ENCODE measurements at regions not wholly inside any gene's neighbourhood (a gene's known extent, or its start where the extent isn't known, plus 50 kb on each side); places are given as distances from the start of the nearest gene placed in this dataset.

- Histone ChIP-seq H3K36me3 (replicated peaks; ENCODE audit: insufficient read depth, low read depth) (no peaks in the 10 kb centered on the region), H3K4me3 (no peak overlapping the region), H3K27ac (no peak overlapping the region), H3K9me3 (ENCODE audit: low read depth) (no peaks in the 10 kb centered on the region), H4K20me1 (ENCODE audit: insufficient read depth, poor library complexity, severe bottlenecking) (no peaks in the 10 kb centered on the region), H3K4me2 (no peak overlapping the region), H3K9me2 (replicated peaks; ENCODE audit: insufficient read depth) (no peaks in the 10 kb centered on the region), H3K4me1 (ENCODE audit: insufficient read depth) (peaks cover 4% of the 10 kb centered on the region), H3K27me3 (peaks cover 7% of the 10 kb centered on the region), H3K79me2 (no peaks in the 10 kb centered on the region), H2AFZ (no peak overlapping the region)
- DNase-seq (ENCODE audit: low spot score) = no peak
- WGBS (ENCODE audit: low lambda C conversion rate, missing lambda C conversion rate) = 89% methylated on average over 6 of the region's 6 CpGs
- TF ChIP-seq CTCF (IDR thresholded peaks at IDR 0.05; ENCODE audit: poor library complexity) (no peak), EZH2phosphoT487 (IDR thresholded peaks at IDR 0.05; ENCODE audit: low read depth, severe bottlenecking, unreplicated experiment) (no peak), EZH2 (IDR thresholded peaks at IDR 0.05; ENCODE audit: borderline replicate concordance) (no peak)
Observed at GRCh38 chr1:204754821-204755220, 69.3 kb upstream of the LRRN2 start.

GRCh38 chr1:204756349-204756748 lies 70.8 kb upstream of the LRRN2 start:
- no peaks in the 10 kb centered on the region for H3K36me3 ChIP-seq (replicated peaks; ENCODE audit: insufficient read depth, low read depth)
- no peaks in the 10 kb centered on the region for H4K20me1 ChIP-seq (ENCODE audit: insufficient read depth, poor library complexity, severe bottlenecking)
- 93% methylated on average over 7 of the region's 7 CpGs for WGBS (ENCODE audit: low lambda C conversion rate, missing lambda C conversion rate)
- peaks cover 4% of the 10 kb centered on the region for H3K27me3 ChIP-seq
- no peak overlapping the region for H3K27ac ChIP-seq
- H3K79me2 ChIP-seq = no peaks in the 10 kb centered on the region
- peaks cover 4% of the 10 kb centered on the region for H3K4me1 ChIP-seq (ENCODE audit: insufficient read depth)
- TF ChIP-seq CTCF (IDR thresholded peaks at IDR 0.05; ENCODE audit: poor library complexity) (no peak), EZH2 (IDR thresholded peaks at IDR 0.05; ENCODE audit: borderline replicate concordance) (no peak), EZH2phosphoT487 (IDR thresholded peaks at IDR 0.05; ENCODE audit: low read depth, severe bottlenecking, unreplicated experiment) (no peak)
- no peaks in the 10 kb centered on the region for H3K9me2 ChIP-seq (replicated peaks; ENCODE audit: insufficient read depth)
- no peak overlapping the region for H2AFZ ChIP-seq
- no peak for DNase-seq (ENCODE audit: low spot score)
- no peak overlapping the region for H3K4me2 ChIP-seq
- no peaks in the 10 kb centered on the region for H3K9me3 ChIP-seq (ENCODE audit: low read depth)
- no peak overlapping the region for H3K4me3 ChIP-seq

- H3K27me3 ChIP-seq = no peaks in the 10 kb centered on the region
- H3K27ac ChIP-seq = no peak overlapping the region
- TF ChIP-seq CTCF (IDR thresholded peaks at IDR 0.05; ENCODE audit: poor library complexity) = no peak
- no peak for TF ChIP-seq EZH2 (IDR thresholded peaks at IDR 0.05; ENCODE audit: borderline replicate concordance)
- TF ChIP-seq EZH2phosphoT487 (IDR thresholded peaks at IDR 0.05; ENCODE audit: low read depth, severe bottlenecking, unreplicated experiment) = no peak
- H3K4me3 ChIP-seq = no peak overlapping the region
- 74% methylated on average over 1 of the region's 1 CpG for WGBS (ENCODE audit: low lambda C conversion rate, missing lambda C conversion rate)
- no peaks in the 10 kb centered on the region for H4K20me1 ChIP-seq (ENCODE audit: insufficient read depth, poor library complexity, severe bottlenecking)
- DNase-seq (ENCODE audit: low spot score) = no peak
- no peak overlapping the region for H2AFZ ChIP-seq
- no peaks in the 10 kb centered on the region for H3K9me2 ChIP-seq (replicated peaks; ENCODE audit: insufficient read depth)
- no peaks in the 10 kb centered on the region for H3K9me3 ChIP-seq (ENCODE audit: low read depth)
- H3K79me2 ChIP-seq = no peaks in the 10 kb centered on the region
- no peak overlapping the region for H3K4me2 ChIP-seq
- H3K4me1 ChIP-seq (ENCODE audit: insufficient read depth) = no peaks in the 10 kb centered on the region
- H3K36me3 ChIP-seq (replicated peaks; ENCODE audit: insufficient read depth, low read depth) = no peaks in the 10 kb centered on the region
Observed at GRCh38 chr1:204756811-204757210, 71.3 kb upstream of the LRRN2 start.

- no peak for DNase-seq (ENCODE audit: low spot score)
- no peaks in the 10 kb centered on the region for H3K27me3 ChIP-seq
- no peaks in the 10 kb centered on the region for H3K79me2 ChIP-seq
- H3K9me3 ChIP-seq (ENCODE audit: low read depth) = no peaks in the 10 kb centered on the region
- H3K4me2 ChIP-seq = no peak overlapping the region
- no peaks in the 10 kb centered on the region for H3K4me1 ChIP-seq (ENCODE audit: insufficient read depth)
- no peaks in the 10 kb centered on the region for H3K36me3 ChIP-seq (replicated peaks; ENCODE audit: insufficient read depth, low read depth)
- H2AFZ ChIP-seq = no peak overlapping the region
- H4K20me1 ChIP-seq (ENCODE audit: insufficient read depth, poor library complexity, severe bottlenecking) = no peaks in the 10 kb centered on the region
- no peak overlapping the region for H3K4me3 ChIP-seq
- 54% methylated on average over 2 of the region's 2 CpGs for WGBS (ENCODE audit: low lambda C conversion rate, missing lambda C conversion rate)
- no peak overlapping the region for H3K27ac ChIP-seq
- TF ChIP-seq EZH2 (IDR thresholded peaks at IDR 0.05; ENCODE audit: borderline replicate concordance) = no peak
- no peak for TF ChIP-seq CTCF (IDR thresholded peaks at IDR 0.05; ENCODE audit: poor library complexity)
- TF ChIP-seq EZH2phosphoT487 (IDR thresholded peaks at IDR 0.05; ENCODE audit: low read depth, severe bottlenecking, unreplicated experiment) = no peak
- H3K9me2 ChIP-seq (replicated peaks; ENCODE audit: insufficient read depth) = no peaks in the 10 kb centered on the region
Observed at GRCh38 chr1:204758601-204759000, 73.1 kb upstream of the LRRN2 start.

Data from hepatocyte (in vitro differentiated cells).